BLaER1 treated with 17β-estradiol and CSF1 and Interleukin-3, amounts not matched to agents 10 nM and 100 nM (cell line): ENCODE measurements at regions not wholly inside any gene's neighbourhood (a gene's known extent, or its start where the extent isn't known, plus 50 kb on each side); places are given as distances from the start of the nearest gene placed in this dataset.
A peak's percentile ranks its signal among the peaks of the same experiment; 100 is the strongest.

Experiments used
- H3K27ac ChIP-seq, 11 experiments: shearing (Covaris generic); formaldehyde crosslinking; 2 replicates each; pipeline ENCODE4 v1.8.1; 2022
- H3K27me3 ChIP-seq, 11 experiments: shearing (Covaris generic); formaldehyde crosslinking; 2 replicates each; pipeline ENCODE4 v1.8.1; 2022
- H3K36me3 ChIP-seq, 11 experiments: shearing (Covaris generic); formaldehyde crosslinking; 2 replicates each; pipeline ENCODE4 v1.8.1; 2022
- H3K4me1 ChIP-seq, 10 experiments: shearing (Covaris generic); formaldehyde crosslinking; 2 replicates each; pipeline ENCODE4 v1.8.1; 2022
- H3K4me2 ChIP-seq, 11 experiments: shearing (Covaris generic); formaldehyde crosslinking; 2 replicates each; pipeline ENCODE4 v1.8.1; 2022
- H3K4me3 ChIP-seq, 10 experiments: shearing (Covaris generic); formaldehyde crosslinking; 2 replicates each; pipeline ENCODE4 v1.8.1; 2022
- H3K9ac ChIP-seq, 11 experiments: shearing (Covaris generic); formaldehyde crosslinking; 2 replicates each; pipeline ENCODE4 v1.8.1; 2022
- H3K9me3 ChIP-seq, 11 experiments: shearing (Covaris generic); formaldehyde crosslinking; replicated peaks in 1 of 11; 2 replicates each; pipeline ENCODE4 v1.8.1; 2022
- H4K20me1 ChIP-seq, 11 experiments: shearing (Covaris generic); formaldehyde crosslinking; 2 replicates each; pipeline ENCODE4 v1.8.1; 2022
- Cebpa-rat ChIP-seq, 11 experiments: shearing (Covaris generic); IDR thresholded peaks; 2 replicates each; pipeline ENCODE4 v1.8.1; 2022

DNA sequence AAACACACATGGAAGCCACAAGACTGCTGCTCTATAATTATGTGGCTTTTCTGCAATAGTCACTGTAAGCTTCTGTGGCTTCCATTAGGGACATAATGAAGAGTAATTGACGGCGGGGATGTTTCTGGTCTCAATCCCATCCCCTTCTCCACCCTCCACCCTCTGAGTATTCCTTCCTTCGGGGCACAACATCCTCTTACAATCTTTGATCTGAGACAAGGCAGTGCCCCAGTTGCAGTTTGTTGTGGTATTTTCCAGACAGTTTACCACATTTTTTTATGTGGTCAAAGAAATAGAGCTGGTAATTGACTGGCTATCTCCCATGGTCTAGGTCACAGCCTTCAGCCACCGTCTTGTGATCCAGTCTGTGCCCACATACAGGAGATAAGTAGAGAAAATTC lies 277.7 kb downstream of the NR2F1-AS1 start:
- Histone ChIP-seq H4K20me1 (no peaks in the 10 kb centered on the region), H3K4me1 (peaks cover 0 to 40% (median 14%) of the 10 kb centered on the region in 10 experiments; a peak in 15 of 20 replicates), H3K36me3 (no peaks in the 10 kb centered on the region), H3K9ac (no peak overlapping the region), H3K27me3 (no peaks in the 10 kb centered on the region), H3K9me3 (no peaks in the 10 kb centered on the region), H3K4me3 (no peak overlapping the region), H3K4me2 (peak overlapping the region in 8 of 11 experiments; percentile 3 to 63 (median 49); a peak in 14 of 22 replicates), H3K27ac (no peak overlapping the region)
- no peak for TF ChIP-seq Cebpa-rat (IDR thresholded peaks at IDR 0.05)

DNA sequence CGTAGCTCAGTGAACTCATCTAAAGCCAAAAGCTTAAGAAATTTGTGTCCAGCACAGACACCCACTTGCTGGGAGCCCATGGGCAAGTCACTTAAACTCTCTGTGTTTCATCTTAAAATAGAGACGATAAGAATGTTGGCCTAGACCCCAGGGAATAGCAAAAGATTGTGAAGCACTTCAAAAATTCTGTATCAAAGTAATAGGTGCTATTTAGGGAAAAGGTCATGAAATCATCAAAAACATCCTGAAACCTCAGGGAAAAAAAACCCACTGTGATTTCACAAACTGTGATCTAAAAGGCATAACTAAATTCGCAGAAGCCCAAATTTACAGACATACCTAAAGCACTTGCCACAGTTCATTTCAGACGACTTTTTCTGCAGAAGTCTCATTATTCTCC lies 278.3 kb downstream of the NR2F1-AS1 start:
- Histone ChIP-seq H3K27me3 (no peaks in the 10 kb centered on the region), H3K4me2 (peak overlapping the region in 9 of 11 experiments; percentile 3 to 63 (median 45); a peak in 14 of 22 replicates), H4K20me1 (no peaks in the 10 kb centered on the region), H3K27ac (no peak overlapping the region), H3K9me3 (no peaks in the 10 kb centered on the region), H3K36me3 (no peaks in the 10 kb centered on the region), H3K4me1 (peaks cover 0 to 40% (median 14%) of the 10 kb centered on the region in 10 experiments; a peak in 15 of 20 replicates), H3K4me3 (no peak overlapping the region), H3K9ac (no peak overlapping the region)
- TF ChIP-seq Cebpa-rat (IDR thresholded peaks at IDR 0.05), result no peak

DNA sequence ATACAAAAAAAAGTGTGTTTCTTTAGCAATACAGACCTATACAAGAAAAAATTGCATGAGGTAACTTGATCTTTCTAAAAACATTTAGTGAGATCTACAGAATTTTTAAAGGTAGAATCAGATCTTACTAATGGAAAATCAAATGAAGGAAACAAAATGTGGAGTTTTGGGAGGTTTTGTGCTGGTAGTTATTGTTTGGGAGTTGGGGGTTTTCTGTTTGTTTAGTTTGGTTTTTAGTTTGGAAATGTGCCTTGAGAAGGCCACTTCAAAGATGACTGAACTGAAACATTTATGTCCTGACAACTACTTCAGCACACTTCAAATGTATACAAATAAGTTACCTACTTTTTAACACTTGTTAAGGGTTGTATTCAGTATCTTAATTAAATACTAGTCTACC lies 280.1 kb downstream of the NR2F1-AS1 start:
- H4K20me1 ChIP-seq, result no peaks in the 10 kb centered on the region
- H3K4me1 ChIP-seq, result peaks cover 0 to 40% (median 14%) of the 10 kb centered on the region in 10 experiments; a peak in 17 of 20 replicates
- no peak for TF ChIP-seq Cebpa-rat (IDR thresholded peaks at IDR 0.05)
- no peak overlapping the region for H3K4me2 ChIP-seq
- no peak overlapping the region for H3K4me3 ChIP-seq
- no peak overlapping the region for H3K9ac ChIP-seq
- H3K27ac ChIP-seq, result no peak overlapping the region
- H3K9me3 ChIP-seq, result no peaks in the 10 kb centered on the region
- no peaks in the 10 kb centered on the region for H3K27me3 ChIP-seq
- no peaks in the 10 kb centered on the region for H3K36me3 ChIP-seq

DNA sequence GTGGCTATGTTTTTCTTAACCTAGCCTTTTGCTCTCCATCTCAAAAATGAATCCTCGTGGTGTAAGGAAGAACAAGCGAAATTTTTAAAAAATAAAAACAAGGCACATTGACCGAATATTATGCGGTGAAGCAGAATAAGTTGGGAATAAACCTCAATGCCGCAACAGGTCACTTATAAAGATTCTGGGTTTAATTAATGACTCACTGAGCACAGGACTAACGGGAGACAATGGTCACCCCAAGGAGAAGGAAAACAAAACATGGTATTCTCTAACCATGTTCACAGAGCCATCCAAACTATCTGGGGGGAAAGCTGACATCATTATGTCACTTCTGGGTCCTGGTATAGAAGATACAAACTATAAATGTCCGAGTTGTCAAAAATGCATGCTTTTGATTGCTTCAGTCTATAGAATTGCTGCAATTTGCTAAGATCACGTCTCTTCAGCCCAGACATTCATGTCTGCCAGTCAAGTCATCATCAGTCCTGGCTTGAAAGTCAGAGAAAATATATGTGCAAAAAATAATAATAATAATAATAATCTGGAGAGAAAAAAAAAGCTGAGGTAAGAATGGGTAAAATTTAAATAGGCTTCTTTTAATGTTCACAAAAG lies 280.6 kb downstream of the NR2F1-AS1 start:
- Histone ChIP-seq H3K27me3 (no peaks in the 10 kb centered on the region), H3K36me3 (no peaks in the 10 kb centered on the region), H4K20me1 (no peaks in the 10 kb centered on the region), H3K9me3 (no peaks in the 10 kb centered on the region), H3K4me3 (no peak overlapping the region), H3K4me2 (peak overlapping the region in 3 of 11 experiments; percentile 5 to 14 (median 5); a peak in 1 of 22 replicates), H3K4me1 (peaks cover 3 to 38% (median 16%) of the 10 kb centered on the region in 10 experiments; a peak in 18 of 20 replicates), H3K9ac (no peak overlapping the region), H3K27ac (no peak overlapping the region)
- TF ChIP-seq Cebpa-rat (IDR thresholded peaks at IDR 0.05), result no peak

DNA sequence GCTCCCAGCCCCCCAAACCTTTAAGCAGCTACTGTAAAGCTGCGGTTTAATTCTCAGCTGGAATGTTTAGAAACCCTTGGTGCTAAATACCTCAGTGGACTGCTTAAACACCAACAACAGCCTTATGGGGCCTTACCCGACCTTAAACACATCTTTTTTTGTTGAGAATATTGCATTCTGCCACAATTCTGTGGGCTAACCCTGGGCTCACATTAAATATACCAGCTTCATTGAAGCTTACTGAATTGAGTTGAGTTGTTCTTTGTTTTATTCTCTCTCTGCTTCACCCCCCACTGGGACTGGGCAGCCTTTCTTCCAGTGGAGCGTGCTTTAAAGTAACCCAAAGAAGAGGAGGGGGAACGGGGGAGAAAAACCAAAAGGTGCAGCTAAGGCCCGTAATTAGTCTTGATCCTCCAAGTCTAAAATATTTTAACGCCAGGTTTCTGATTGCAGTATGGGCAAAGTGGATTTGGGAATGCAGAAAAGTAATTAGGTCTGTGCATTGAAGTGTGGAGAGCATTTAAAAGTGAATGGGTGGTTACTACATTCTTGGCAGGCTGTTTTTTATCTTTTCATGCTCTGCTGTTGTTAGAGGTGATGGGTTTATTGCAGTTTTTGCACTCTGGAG lies 281.2 kb downstream of the NR2F1-AS1 start:
- Histone ChIP-seq H3K27ac (no peak overlapping the region), H3K36me3 (no peaks in the 10 kb centered on the region), H3K27me3 (no peaks in the 10 kb centered on the region), H3K4me1 (peaks cover 3 to 32% (median 16%) of the 10 kb centered on the region in 10 experiments; a peak in 18 of 20 replicates), H3K9me3 (no peaks in the 10 kb centered on the region), H3K4me2 (peak overlapping the region in 3 of 11 experiments; percentile 5 to 14 (median 5); a peak in 2 of 22 replicates), H3K4me3 (no peak overlapping the region), H3K9ac (no peak overlapping the region), H4K20me1 (no peaks in the 10 kb centered on the region)
- no peak for TF ChIP-seq Cebpa-rat (IDR thresholded peaks at IDR 0.05)

DNA sequence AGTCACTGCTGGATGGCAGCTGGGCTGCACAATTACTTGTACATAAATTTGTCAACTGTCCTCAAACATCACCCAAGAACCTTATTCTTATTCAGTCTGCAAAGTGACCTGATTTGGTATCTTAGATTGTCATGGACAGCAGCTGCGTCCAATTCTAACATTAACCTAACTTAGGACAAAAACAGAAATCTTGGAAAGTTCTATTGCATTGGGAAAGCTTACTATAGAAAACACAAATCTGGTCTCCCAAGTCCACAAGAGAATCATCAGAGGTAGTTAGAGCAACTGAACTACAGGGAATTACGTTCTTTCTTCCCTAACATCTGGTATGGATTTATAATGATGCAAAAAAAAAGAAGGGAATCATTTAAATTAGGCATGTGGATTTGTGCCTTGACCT lies 283.9 kb downstream of the NR2F1-AS1 start:
- H3K4me2 ChIP-seq, result no peak overlapping the region
- TF ChIP-seq Cebpa-rat (IDR thresholded peaks at IDR 0.05), result no peak
- no peak overlapping the region for H3K4me3 ChIP-seq
- peaks cover 0 to 7% (median 0%) of the 10 kb centered on the region in 11 experiments; a peak in 2 of 22 replicates for H3K9me3 ChIP-seq
- H3K27me3 ChIP-seq, result no peaks in the 10 kb centered on the region
- no peak overlapping the region for H3K9ac ChIP-seq
- H3K36me3 ChIP-seq, result no peaks in the 10 kb centered on the region
- no peak overlapping the region for H3K27ac ChIP-seq
- no peaks in the 10 kb centered on the region for H4K20me1 ChIP-seq
- peaks cover 0 to 10% (median 2%) of the 10 kb centered on the region in 10 experiments; a peak in 12 of 20 replicates for H3K4me1 ChIP-seq

DNA sequence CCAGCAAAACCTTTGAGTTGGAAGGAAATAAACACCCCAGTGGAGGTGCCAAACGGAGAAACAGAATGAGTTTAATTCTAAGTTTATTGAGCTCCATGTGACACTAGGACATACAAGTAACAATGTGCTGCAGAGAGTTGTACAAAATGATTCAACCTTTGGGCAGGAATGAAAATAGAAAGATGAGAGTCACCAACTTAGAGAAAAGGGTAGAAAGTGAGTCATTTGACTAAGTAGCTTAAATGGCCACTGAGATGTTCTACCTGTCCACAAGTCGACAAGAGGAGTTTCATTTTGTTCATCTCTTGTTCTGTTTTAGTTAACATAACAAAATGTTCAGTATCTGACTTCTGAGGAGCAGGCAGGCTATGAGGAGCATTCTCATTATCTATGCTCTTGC lies 284.7 kb downstream of the NR2F1-AS1 start:
- Histone ChIP-seq H3K4me1 (peaks cover 0 to 9% (median 2%) of the 10 kb centered on the region in 10 experiments; a peak in 7 of 20 replicates), H3K27ac (no peak overlapping the region), H3K36me3 (no peaks in the 10 kb centered on the region), H3K9ac (no peak overlapping the region), H3K4me2 (no peak overlapping the region), H3K9me3 (peaks cover 0 to 7% (median 0%) of the 10 kb centered on the region in 11 experiments; a peak in 2 of 22 replicates), H3K27me3 (no peaks in the 10 kb centered on the region), H3K4me3 (no peak overlapping the region), H4K20me1 (no peaks in the 10 kb centered on the region)
- no peak for TF ChIP-seq Cebpa-rat (IDR thresholded peaks at IDR 0.05)

DNA sequence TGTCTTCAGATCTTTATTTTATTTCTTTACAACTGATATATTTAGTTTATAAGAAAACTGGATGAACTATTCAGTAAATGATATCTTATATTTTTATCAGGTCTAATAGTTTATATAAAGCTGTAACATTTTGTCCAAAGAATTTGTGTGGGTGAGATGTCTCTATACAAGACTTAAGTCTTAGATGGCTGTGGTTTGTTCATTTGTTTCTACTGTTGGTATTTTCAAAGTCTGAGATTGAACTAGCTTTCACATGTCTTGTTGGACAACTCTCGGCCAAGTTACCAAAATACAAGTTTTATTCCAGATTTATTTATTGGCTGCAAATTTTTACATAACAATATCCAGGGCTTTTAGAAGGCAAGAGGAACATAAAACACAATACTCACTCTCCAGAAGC lies 286.0 kb downstream of the NR2F1-AS1 start:
- H3K27ac ChIP-seq, result no peak overlapping the region
- H3K4me2 ChIP-seq, result no peak overlapping the region
- H4K20me1 ChIP-seq, result no peaks in the 10 kb centered on the region
- peaks cover 0 to 7% (median 0%) of the 10 kb centered on the region in 11 experiments; a peak in 2 of 22 replicates for H3K9me3 ChIP-seq
- H3K4me3 ChIP-seq, result no peak overlapping the region
- H3K36me3 ChIP-seq, result no peaks in the 10 kb centered on the region
- peaks cover 0 to 6% (median 2%) of the 10 kb centered on the region in 10 experiments; a peak in 7 of 20 replicates for H3K4me1 ChIP-seq
- H3K9ac ChIP-seq, result no peak overlapping the region
- TF ChIP-seq Cebpa-rat (IDR thresholded peaks at IDR 0.05), result no peak
- H3K27me3 ChIP-seq, result no peaks in the 10 kb centered on the region

DNA sequence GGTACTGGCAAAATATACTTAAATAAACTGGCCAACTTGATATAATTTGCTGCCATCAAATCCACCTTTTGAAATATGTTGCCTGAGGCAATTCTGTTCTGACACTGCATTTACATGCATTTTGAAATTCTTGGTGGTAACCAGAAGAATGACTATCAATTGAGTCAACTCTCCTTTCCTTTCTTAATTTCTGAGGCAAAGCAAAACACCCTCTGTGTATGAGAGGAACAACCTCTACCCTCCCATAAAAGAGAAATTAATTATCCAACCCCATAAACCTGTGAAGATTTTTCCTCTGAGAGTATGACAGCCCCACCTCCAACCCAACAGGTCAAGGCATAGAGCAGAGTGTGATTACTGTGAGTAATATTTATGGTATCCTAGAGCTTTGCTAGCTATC lies 286.8 kb downstream of the NR2F1-AS1 start:
- Histone ChIP-seq H4K20me1 (no peaks in the 10 kb centered on the region), H3K4me1 (peaks cover 0 to 6% (median 0%) of the 10 kb centered on the region in 10 experiments; a peak in 4 of 20 replicates), H3K4me2 (no peak overlapping the region), H3K9ac (no peak overlapping the region), H3K9me3 (peaks cover 0 to 7% (median 0%) of the 10 kb centered on the region in 11 experiments; a peak in 2 of 22 replicates), H3K4me3 (no peak overlapping the region), H3K27ac (no peak overlapping the region), H3K36me3 (no peaks in the 10 kb centered on the region), H3K27me3 (no peaks in the 10 kb centered on the region)
- TF ChIP-seq Cebpa-rat (IDR thresholded peaks at IDR 0.05), result no peak
